H1 (cell line): ENCODE measurements at regions not wholly inside any gene's neighbourhood (a gene's known extent, or its start where the extent isn't known, plus 50 kb on each side); places are given as distances from the start of the nearest gene placed in this dataset.

Experiments used
- EGR1 ChIP-seq: IDR thresholded peaks from 2 replicates; pipeline ENCODE4 v1.6.1; 2011; ENCODE audit warnings: low read depth, low read length, borderline replicate concordance
- FOSL1 ChIP-seq: IDR thresholded peaks from 2 replicates; pipeline ENCODE4 v1.6.1; 2011; ENCODE audit warnings: mild to moderate bottlenecking, low read depth, low read length, moderate library complexity; ENCODE audit not compliant: insufficient read depth
- GTF2F1 ChIP-seq: IDR thresholded peaks from 2 replicates; pipeline ENCODE4 v1.6.1; 2012; ENCODE audit warnings: low read depth, low read length, improper control_type of control experiment, borderline replicate concordance
- JUND ChIP-seq: IDR thresholded peaks from 2 replicates; pipeline ENCODE4 v1.6.1; 2011; ENCODE audit warnings: mild to moderate bottlenecking, improper control_type of control experiment, low read length
- KDM5A ChIP-seq: fragments of 200-600 bp; IDR thresholded peaks from 2 replicates; pipeline ENCODE4 v1.7.1; 2012; ENCODE audit warnings: mild to moderate bottlenecking, low read length, inconsistent platforms, mixed read lengths
- POLR2A ChIP-seq, 2 experiments: IDR thresholded peaks; 1 replicate in 1 of 2; 2 replicates in 1 of 2; pipeline ENCODE4 v1.6.1; 2011; ENCODE audit warnings: low read depth in 2 of 2, low read length in 2 of 2, mild to moderate bottlenecking in 2 of 2; ENCODE audit errors: control extremely low read depth in 1 of 2
- POLR2AphosphoS5 ChIP-seq: IDR thresholded peaks from 2 replicates; pipeline ENCODE4 v1.6.1; 2011; ENCODE audit warnings: low read depth, low read length
- SIRT6 ChIP-seq: IDR thresholded peaks from one replicate; pipeline ENCODE4 v1.7.1; 2012; ENCODE audit warnings: low read length, inconsistent platforms
- TAF1 ChIP-seq: IDR thresholded peaks from 2 replicates; pipeline ENCODE4 v1.6.1; 2011; ENCODE audit warnings: mild to moderate bottlenecking, low read depth, low read length
- TF ChIP-seq, protein P1 (sequence below), 3 experiments: IDR thresholded peaks; 1 replicate in 2 of 3; 2 replicates in 1 of 3; pipeline versions ENCODE4 v1.5.1 to v1.6.1; 2011; ENCODE audit warnings: low read length in 3 of 3, mild to moderate bottlenecking in 3 of 3, inconsistent platforms in 2 of 3, low read depth in 1 of 3, moderate library complexity in 1 of 3; ENCODE audit not compliant: insufficient read depth in 1 of 3; ENCODE audit errors: control extremely low read depth in 1 of 3

GRCh38 chr1:82346141-82346540 is 545.4 kb downstream of the ADGRL2 start:
- TF ChIP-seq SIRT6 (no peak), GTF2F1 (no peak), EGR1 (no peak), FOSL1 (no peak), POLR2A (IDR thresholded peaks at IDR 0.05; ENCODE audit: control extremely low read depth in 1 of 2, low read depth in 2 of 2, low read length in 2 of 2) (no peak), TAF1 (no peak), JUND (no peak), KDM5A (no peak), POLR2AphosphoS5 (no peak)
- TF ChIP-seq, protein P1, sequence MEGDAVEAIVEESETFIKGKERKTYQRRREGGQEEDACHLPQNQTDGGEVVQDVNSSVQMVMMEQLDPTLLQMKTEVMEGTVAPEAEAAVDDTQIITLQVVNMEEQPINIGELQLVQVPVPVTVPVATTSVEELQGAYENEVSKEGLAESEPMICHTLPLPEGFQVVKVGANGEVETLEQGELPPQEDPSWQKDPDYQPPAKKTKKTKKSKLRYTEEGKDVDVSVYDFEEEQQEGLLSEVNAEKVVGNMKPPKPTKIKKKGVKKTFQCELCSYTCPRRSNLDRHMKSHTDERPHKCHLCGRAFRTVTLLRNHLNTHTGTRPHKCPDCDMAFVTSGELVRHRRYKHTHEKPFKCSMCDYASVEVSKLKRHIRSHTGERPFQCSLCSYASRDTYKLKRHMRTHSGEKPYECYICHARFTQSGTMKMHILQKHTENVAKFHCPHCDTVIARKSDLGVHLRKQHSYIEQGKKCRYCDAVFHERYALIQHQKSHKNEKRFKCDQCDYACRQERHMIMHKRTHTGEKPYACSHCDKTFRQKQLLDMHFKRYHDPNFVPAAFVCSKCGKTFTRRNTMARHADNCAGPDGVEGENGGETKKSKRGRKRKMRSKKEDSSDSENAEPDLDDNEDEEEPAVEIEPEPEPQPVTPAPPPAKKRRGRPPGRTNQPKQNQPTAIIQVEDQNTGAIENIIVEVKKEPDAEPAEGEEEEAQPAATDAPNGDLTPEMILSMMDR (IDR thresholded peaks at IDR 0.05; ENCODE audit: control extremely low read depth in 1 of 3, insufficient read depth in 1 of 3, low read depth in 1 of 3, low read length in 3 of 3), result no peak
